SK-N-SH treated with all-trans-retinoic acid at 6 μM for 48 hours (cell line): ENCODE measurements at regions not wholly inside any gene's neighbourhood (a gene's known extent, or its start where the extent isn't known, plus 50 kb on each side); places are given as distances from the start of the nearest gene placed in this dataset.
"Not testable (repeated sequence)": the region's sequence is repeated elsewhere in the genome, so short reads cannot be mapped to it uniquely, and the experiment has no call there.

Experiments used
- ATAC-seq: fragments of 200-7000 bp; cut with Tn5 transposase; 3 replicates; pipeline ENCODE4 v1.9.1; 2020; ENCODE audit warnings: mild to moderate bottlenecking, moderate library complexity
- ARNTL ChIP-seq: fragments of 450-650 bp; formaldehyde crosslinking; IDR thresholded peaks from 2 replicates; pipeline ENCODE4 v1.5.0; 2020; ENCODE audit warnings: low read depth, mild to moderate bottlenecking, moderate library complexity, borderline replicate concordance
- BACH2 ChIP-seq: fragments of 250-450 bp; sonication (Bioruptor Pico); IDR thresholded peaks from 2 replicates; pipeline ENCODE4 v1.9.0; 2021; ENCODE audit warnings: mild to moderate bottlenecking, borderline replicate concordance
- CSDC2 ChIP-seq: fragments of 250-450 bp; sonication (Bioruptor Pico); IDR thresholded peaks from 2 replicates; pipeline ENCODE4 v1.5.0; 2020; ENCODE audit warnings: mild to moderate bottlenecking, moderate library complexity
- ESRRG ChIP-seq: fragments of 250-450 bp; sonication (Bioruptor Pico); IDR thresholded peaks from 2 replicates; pipeline ENCODE4 v1.6.1; 2021; ENCODE audit warnings: mild to moderate bottlenecking
- GLIS3 ChIP-seq: fragments of 250-450 bp; sonication (Bioruptor Pico); IDR thresholded peaks from 2 replicates; pipeline ENCODE4 v1.5.0; 2020; ENCODE audit warnings: mild to moderate bottlenecking, moderate library complexity
- ISL1 ChIP-seq: fragments of 250-450 bp; sonication (Bioruptor Pico); IDR thresholded peaks from 2 replicates; pipeline ENCODE4 v2.1.2; 2022; ENCODE audit warnings: mild to moderate bottlenecking, moderate library complexity
- OSR1 ChIP-seq: fragments of 250-450 bp; sonication (Bioruptor Pico); IDR thresholded peaks from 2 replicates; pipeline ENCODE4 v1.8.0; 2022; ENCODE audit warnings: moderate library complexity, mild to moderate bottlenecking, inconsistent platforms
- PPARA ChIP-seq: fragments of 250-450 bp; sonication (Bioruptor Pico); IDR thresholded peaks from 2 replicates; pipeline ENCODE4 v1.5.0; 2020; ENCODE audit warnings: mild to moderate bottlenecking, borderline replicate concordance
- RARB ChIP-seq: fragments of 250-450 bp; sonication (Bioruptor Pico); IDR thresholded peaks from 2 replicates; pipeline ENCODE4 v1.8.0; 2021; ENCODE audit warnings: mild to moderate bottlenecking, moderate library complexity
- SNAI2 ChIP-seq: fragments of 250-450 bp; sonication (Bioruptor Pico); IDR thresholded peaks from 2 replicates; pipeline ENCODE4 v1.5.0; 2020; ENCODE audit warnings: mild to moderate bottlenecking, moderate library complexity
- TCF4 ChIP-seq: fragments of 250-450 bp; sonication (Bioruptor Pico); IDR thresholded peaks from 2 replicates; pipeline ENCODE4 v1.8.0; 2021; ENCODE audit warnings: mild to moderate bottlenecking, moderate library complexity, borderline replicate concordance
- TOX ChIP-seq: fragments of 250-450 bp; sonication (Bioruptor Pico); IDR thresholded peaks from 2 replicates; pipeline ENCODE4 v1.8.0; 2021; ENCODE audit warnings: mild to moderate bottlenecking, moderate library complexity, borderline replicate concordance
- ZC3H10 ChIP-seq: fragments of 250-450 bp; sonication (Bioruptor Pico); IDR thresholded peaks from 2 replicates; pipeline ENCODE4 v1.5.1; 2021; ENCODE audit warnings: mild to moderate bottlenecking, moderate library complexity
- ZFP30 ChIP-seq: fragments of 450-650 bp; formaldehyde crosslinking; IDR thresholded peaks from 2 replicates; pipeline ENCODE4 v1.5.0; 2022; ENCODE audit warnings: mild to moderate bottlenecking, moderate library complexity
- ZNF565 ChIP-seq: fragments of 450-650 bp; formaldehyde crosslinking; conservative IDR thresholded peaks from 2 replicates; pipeline ENCODE4 v1.5.0; 2020; ENCODE audit warnings: low read depth, mild to moderate bottlenecking, moderate library complexity
- ZNF70 ChIP-seq: fragments of 450-650 bp; formaldehyde crosslinking; IDR thresholded peaks from 2 replicates; pipeline ENCODE4 v1.5.0; 2020; ENCODE audit warnings: mild to moderate bottlenecking, moderate library complexity
- ZNF8 ChIP-seq: fragments of 450-650 bp; formaldehyde crosslinking; IDR thresholded peaks from 2 replicates; pipeline ENCODE4 v1.5.0; 2020; ENCODE audit warnings: mild to moderate bottlenecking, moderate library complexity
- TF ChIP-seq, protein P1 (sequence below): fragments of 250-450 bp; sonication (Bioruptor Pico); IDR thresholded peaks from 2 replicates; pipeline ENCODE4 v1.8.0; 2021; ENCODE audit warnings: low read depth, mild to moderate bottlenecking, moderate library complexity, borderline replicate concordance
- TF ChIP-seq, protein P2 (sequence below): fragments of 250-450 bp; sonication (Bioruptor Pico); IDR thresholded peaks from 2 replicates; pipeline ENCODE4 v1.5.1; 2020; ENCODE audit warnings: low read depth, mild to moderate bottlenecking, moderate library complexity
- TF ChIP-seq, protein P3 (sequence below): fragments of 250-450 bp; sonication (Bioruptor Pico); IDR thresholded peaks from 2 replicates; pipeline ENCODE4 v1.8.0; 2020; ENCODE audit warnings: mild to moderate bottlenecking, moderate library complexity, borderline replicate concordance
- TF ChIP-seq, protein P4 (sequence below): fragments of 250-450 bp; sonication (Bioruptor Pico); IDR thresholded peaks from 2 replicates; pipeline ENCODE4 v1.5.1; 2021; ENCODE audit warnings: mild to moderate bottlenecking, moderate library complexity

DNA sequence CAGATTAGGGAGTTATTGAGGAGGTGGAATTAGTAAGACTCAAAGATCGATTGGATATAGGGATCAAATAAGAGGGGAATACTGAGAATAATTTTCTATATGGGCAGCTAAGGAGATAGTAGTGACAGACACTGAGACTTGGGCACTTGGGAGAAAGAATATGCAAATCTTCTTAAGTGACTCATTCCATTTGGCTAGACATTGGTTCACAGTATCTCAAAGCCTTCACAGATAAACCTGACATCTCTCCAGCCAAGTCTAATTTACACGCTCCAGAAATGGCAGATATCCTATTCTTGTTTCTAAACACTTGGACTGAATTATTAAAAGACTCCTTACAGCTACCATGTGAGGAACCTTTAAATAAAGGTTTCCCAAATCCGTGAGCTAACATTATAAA lies 104.6 kb upstream of the ADAMTS9 start:
- no peak for ATAC-seq
- TF ChIP-seq ARNTL (CRISPR knock-in tag) = no peak

DNA sequence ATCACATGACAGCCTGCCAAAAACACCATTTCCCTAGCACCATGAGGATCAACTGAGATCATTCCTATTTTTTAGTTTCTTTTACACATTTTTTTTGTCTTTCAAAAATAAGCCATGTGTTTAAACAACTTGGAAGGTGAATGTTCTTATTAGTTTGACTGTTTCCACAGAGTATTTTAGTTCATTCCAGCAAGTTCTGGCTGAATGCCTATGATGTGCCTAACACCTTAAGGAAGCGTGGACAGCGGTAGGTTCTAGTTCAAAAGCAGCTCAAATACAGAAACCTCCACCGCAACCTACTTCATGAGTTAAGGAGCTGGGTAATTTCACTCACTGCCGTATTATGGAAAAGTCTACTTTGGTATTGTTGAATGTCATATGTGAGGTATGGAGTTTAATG lies 101.3 kb upstream of the ADAMTS9 start:
- TF ChIP-seq ZC3H10 = no peak
- TF ChIP-seq TCF4 = no peak
- TF ChIP-seq ZFP30 (CRISPR knock-in tag) = no peak
- TF ChIP-seq, protein P1, sequence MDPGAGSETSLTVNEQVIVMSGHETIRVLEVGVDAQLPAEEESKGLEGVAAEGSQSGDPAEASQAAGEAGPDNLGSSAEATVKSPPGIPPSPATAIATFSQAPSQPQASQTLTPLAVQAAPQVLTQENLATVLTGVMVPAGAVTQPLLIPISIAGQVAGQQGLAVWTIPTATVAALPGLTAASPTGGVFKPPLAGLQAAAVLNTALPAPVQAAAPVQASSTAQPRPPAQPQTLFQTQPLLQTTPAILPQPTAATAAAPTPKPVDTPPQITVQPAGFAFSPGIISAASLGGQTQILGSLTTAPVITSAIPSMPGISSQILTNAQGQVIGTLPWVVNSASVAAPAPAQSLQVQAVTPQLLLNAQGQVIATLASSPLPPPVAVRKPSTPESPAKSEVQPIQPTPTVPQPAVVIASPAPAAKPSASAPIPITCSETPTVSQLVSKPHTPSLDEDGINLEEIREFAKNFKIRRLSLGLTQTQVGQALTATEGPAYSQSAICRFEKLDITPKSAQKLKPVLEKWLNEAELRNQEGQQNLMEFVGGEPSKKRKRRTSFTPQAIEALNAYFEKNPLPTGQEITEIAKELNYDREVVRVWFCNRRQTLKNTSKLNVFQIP (CRISPR knock-in tag) = no peak
- TF ChIP-seq CSDC2 (CRISPR knock-in tag) = no peak
- TF ChIP-seq GLIS3 (CRISPR knock-in tag) = no peak
- TF ChIP-seq ISL1 (CRISPR knock-in tag) = no peak
- no peak for TF ChIP-seq OSR1 (CRISPR knock-in tag)
- TF ChIP-seq SNAI2 (CRISPR knock-in tag) = no peak
- TF ChIP-seq ZNF8 (CRISPR knock-in tag) = no peak
- no peak for TF ChIP-seq ESRRG (CRISPR knock-in tag)
- no peak for ATAC-seq

DNA sequence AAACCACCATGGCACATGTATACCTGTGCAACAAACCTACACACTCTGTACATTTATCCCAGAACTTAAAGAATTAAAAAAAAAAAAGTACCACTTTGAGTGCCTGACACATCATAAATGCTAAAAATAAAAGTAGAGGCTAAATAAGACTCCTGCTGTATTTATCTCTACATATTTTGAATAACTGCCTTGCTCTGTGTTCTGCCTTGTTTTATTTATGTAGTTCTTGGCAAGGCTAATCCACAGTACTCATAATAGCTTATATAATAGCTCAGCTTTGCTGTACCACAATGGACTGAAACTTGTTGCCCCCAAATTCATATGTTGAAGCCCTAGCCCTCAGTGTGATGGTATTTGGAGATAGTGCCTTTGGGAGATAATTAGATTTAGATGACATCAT lies 95.4 kb upstream of the ADAMTS9 start:
- no peak for ATAC-seq
- TF ChIP-seq, protein P2, sequence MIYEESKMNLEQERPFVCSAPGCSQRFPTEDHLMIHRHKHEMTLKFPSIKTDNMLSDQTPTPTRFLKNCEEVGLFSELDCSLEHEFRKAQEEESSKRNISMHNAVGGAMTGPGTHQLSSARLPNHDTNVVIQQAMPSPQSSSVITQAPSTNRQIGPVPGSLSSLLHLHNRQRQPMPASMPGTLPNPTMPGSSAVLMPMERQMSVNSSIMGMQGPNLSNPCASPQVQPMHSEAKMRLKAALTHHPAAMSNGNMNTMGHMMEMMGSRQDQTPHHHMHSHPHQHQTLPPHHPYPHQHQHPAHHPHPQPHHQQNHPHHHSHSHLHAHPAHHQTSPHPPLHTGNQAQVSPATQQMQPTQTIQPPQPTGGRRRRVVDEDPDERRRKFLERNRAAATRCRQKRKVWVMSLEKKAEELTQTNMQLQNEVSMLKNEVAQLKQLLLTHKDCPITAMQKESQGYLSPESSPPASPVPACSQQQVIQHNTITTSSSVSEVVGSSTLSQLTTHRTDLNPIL = no peak
- TF ChIP-seq ZNF70 (CRISPR knock-in tag) (no peak), ZFP30 (CRISPR knock-in tag) (no peak), ZNF565 (CRISPR knock-in tag) (no peak), GLIS3 (CRISPR knock-in tag) (no peak), ARNTL (CRISPR knock-in tag) (no peak), OSR1 (CRISPR knock-in tag) (no peak), CSDC2 (CRISPR knock-in tag) (no peak), PPARA (CRISPR knock-in tag) (no peak), RARB (no peak), TOX (no peak), ZNF8 (CRISPR knock-in tag) (no peak), SNAI2 (CRISPR knock-in tag) (no peak), BACH2 (CRISPR knock-in tag) (no peak), ZC3H10 (no peak), ESRRG (CRISPR knock-in tag) (no peak)
- TF ChIP-seq, protein P3, sequence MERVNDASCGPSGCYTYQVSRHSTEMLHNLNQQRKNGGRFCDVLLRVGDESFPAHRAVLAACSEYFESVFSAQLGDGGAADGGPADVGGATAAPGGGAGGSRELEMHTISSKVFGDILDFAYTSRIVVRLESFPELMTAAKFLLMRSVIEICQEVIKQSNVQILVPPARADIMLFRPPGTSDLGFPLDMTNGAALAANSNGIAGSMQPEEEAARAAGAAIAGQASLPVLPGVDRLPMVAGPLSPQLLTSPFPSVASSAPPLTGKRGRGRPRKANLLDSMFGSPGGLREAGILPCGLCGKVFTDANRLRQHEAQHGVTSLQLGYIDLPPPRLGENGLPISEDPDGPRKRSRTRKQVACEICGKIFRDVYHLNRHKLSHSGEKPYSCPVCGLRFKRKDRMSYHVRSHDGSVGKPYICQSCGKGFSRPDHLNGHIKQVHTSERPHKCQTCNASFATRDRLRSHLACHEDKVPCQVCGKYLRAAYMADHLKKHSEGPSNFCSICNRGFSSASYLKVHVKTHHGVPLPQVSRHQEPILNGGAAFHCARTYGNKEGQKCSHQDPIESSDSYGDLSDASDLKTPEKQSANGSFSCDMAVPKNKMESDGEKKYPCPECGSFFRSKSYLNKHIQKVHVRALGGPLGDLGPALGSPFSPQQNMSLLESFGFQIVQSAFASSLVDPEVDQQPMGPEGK = no peak
- TF ChIP-seq, protein P4, sequence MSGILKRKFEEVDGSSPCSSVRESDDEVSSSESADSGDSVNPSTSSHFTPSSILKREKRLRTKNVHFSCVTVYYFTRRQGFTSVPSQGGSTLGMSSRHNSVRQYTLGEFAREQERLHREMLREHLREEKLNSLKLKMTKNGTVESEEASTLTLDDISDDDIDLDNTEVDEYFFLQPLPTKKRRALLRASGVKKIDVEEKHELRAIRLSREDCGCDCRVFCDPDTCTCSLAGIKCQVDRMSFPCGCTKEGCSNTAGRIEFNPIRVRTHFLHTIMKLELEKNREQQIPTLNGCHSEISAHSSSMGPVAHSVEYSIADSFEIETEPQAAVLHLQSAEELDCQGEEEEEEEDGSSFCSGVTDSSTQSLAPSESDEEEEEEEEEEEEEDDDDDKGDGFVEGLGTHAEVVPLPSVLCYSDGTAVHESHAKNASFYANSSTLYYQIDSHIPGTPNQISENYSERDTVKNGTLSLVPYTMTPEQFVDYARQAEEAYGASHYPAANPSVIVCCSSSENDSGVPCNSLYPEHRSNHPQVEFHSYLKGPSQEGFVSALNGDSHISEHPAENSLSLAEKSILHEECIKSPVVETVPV (CRISPR knock-in tag) = no peak

DNA sequence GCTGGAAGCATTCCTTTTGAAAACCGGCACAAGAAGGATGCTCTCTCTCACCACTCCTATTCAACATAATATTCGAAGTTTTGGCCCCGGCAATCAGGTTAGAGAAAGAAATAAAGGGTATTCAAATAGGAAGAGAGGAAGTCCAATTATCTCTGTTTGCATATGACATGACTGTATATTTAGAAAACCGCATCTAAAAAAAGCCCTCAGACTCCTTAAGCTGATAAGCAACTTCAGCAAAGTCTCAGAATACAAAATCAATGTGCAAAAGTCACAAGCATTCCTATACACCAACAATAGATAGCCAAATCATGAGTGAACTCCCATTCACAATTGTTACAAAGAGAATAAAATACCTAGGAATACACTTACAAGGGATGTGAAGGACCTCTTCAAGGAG lies 93.1 kb upstream of the ADAMTS9 start:
- not testable (repeated sequence) for ATAC-seq

DNA sequence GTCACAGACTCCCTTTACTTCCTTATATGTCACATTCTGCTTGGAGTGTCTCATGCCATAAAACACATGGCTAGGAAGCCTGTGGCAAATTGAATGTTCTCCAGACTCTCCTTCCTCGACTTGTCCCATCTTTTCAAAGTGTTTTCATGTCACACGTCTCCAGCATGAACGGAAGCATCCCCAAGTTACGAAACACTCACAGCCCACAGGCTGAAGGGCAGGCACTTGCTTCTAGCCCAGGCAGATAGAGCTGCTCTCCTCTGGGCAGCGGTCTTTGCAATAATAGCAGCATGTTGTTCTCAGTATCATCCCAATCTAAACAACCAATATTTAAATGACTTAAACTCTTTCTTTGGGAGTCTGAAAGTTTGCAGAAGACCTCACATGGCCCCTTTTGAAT lies 85.3 kb upstream of the ADAMTS9 start:
- ATAC-seq = no peak
- no peak for TF ChIP-seq TCF4
- no peak for TF ChIP-seq ESRRG (CRISPR knock-in tag)
- no peak for TF ChIP-seq ZC3H10
- TF ChIP-seq CSDC2 (CRISPR knock-in tag) = no peak
- no peak for TF ChIP-seq SNAI2 (CRISPR knock-in tag)
- TF ChIP-seq, protein P2 = no peak
- TF ChIP-seq BACH2 (CRISPR knock-in tag) = no peak
- no peak for TF ChIP-seq ZNF8 (CRISPR knock-in tag)
- TF ChIP-seq, protein P3 = no peak
